Fibroblast of the aortic adventitia (primary cell): ENCODE measurements at regions not wholly inside any gene's neighbourhood (a gene's known extent, or its start where the extent isn't known, plus 50 kb on each side); places are given as distances from the start of the nearest gene placed in this dataset.

Experiments
- DNase-seq: peaks from one replicate; pipeline ENCODE4 v3.0.0-alpha.2; 2010; ENCODE audit warnings: low read depth
- H3K4me3 ChIP-seq: 2 replicates; pipeline ENCODE4 v1.5.1; 2011; ENCODE audit warnings: low read depth, mild to moderate bottlenecking, control low read depth, low read length, moderate library complexity
- CTCF ChIP-seq: IDR thresholded peaks from 2 replicates; pipeline ENCODE4 v1.5.1; 2011; ENCODE audit warnings: mild to moderate bottlenecking, low read length, control low read depth, inconsistent platforms; ENCODE audit not compliant: insufficient read depth

- DNase-seq = no peak
- TF ChIP-seq CTCF = no peak
- no peak overlapping the region for H3K4me3 ChIP-seq
These were observed 502.3 kb downstream of the C6orf118 start for GRCh38 chr6:164807125-164807524.

DNA sequence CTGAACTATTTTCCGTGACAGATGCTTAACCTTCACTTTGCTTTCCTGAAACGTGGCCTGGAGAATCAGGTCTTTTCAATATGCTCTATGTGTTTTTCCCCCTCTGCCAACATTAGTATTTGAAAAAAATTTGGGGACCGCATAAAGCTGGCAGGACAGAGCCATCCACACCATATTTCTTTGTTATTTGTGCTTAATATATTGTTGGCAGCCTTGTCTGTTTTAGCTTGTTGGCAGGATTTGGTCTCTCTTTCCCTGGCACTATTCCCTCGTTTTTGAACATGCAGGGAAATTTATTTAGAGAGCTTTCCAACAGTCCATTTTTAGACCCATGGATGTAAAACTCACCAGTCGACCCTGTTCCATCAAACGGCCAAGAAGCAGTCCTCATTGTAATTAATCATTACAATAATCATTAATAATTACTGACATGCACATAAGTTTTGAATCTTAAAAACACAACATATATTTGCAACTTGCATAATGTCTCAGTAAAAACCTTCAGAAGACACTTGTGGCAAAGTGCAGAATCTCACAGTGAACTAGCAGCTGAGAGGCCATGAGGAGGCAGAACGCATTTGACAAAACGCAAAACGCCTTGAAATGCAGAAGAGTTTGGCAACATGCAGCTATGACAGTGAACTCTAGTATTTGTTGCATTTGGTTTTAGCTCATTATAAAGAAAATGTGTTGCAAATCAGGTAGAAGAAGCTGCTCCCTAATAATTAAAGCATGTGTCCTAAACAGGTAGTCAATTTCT is 514.2 kb downstream of the C6orf118 start:
- no peak overlapping the region for H3K4me3 ChIP-seq
- TF ChIP-seq CTCF = no peak
- no peak for DNase-seq

GRCh38 chr6:164792666-164793065 is 516.7 kb downstream of the C6orf118 start:
- TF ChIP-seq CTCF = no peak

GRCh38 chr6:164791498-164791897 is 517.9 kb downstream of the C6orf118 start:
- DNase-seq = no peak
- TF ChIP-seq CTCF = no peak
- H3K4me3 ChIP-seq = no peak overlapping the region

More at GRCh38 chr6:164792666-164793065, 516.7 kb downstream of the C6orf118 start:
- no peak for DNase-seq
- no peak overlapping the region for H3K4me3 ChIP-seq

GRCh38 chr6:164763788-164764187 is 545.6 kb downstream of the C6orf118 start:
- no peak for TF ChIP-seq CTCF
- no peak for DNase-seq

GRCh38 chr6:164757451-164757850 is 552.0 kb downstream of the C6orf118 start:
- TF ChIP-seq CTCF = no peak
- H3K4me3 ChIP-seq = no peak overlapping the region
- DNase-seq = no peak

More at GRCh38 chr6:164763788-164764187, 545.6 kb downstream of the C6orf118 start:
- no peak overlapping the region for H3K4me3 ChIP-seq

DNA sequence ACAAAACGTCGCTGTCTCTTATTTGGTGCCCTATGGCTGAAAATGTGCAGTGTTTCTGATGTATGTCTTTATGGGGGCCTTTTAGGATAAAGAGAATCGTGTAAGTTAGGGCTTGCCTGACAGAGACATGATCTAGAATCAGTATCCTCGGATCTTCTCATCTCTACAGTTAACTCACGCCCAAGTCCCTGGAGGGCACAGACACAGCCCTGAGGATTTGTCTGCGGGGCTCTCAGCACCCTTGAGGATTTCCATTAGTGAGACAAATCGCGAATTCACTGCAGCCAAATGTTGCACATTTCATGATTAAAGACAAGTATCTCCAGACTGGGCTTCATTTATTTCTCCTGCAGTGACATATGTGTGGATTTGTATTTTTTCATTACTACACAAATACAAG is 552.7 kb downstream of the C6orf118 start:
- no peak for TF ChIP-seq CTCF
- no peak for DNase-seq
- H3K4me3 ChIP-seq = no peak overlapping the region
